Large intestine (tissue), 3 donors: ENCODE measurements at regions not wholly inside any gene's neighbourhood (a gene's known extent, or its start where the extent isn't known, plus 50 kb on each side); places are given as distances from the start of the nearest gene placed in this dataset.

Source experiments
- DNase-seq, 2 donors: peaks; one replicate each; pipeline versions ENCODE4 v3.0.0 to v3.0.0-alpha.2; 2013
- H3K27ac ChIP-seq: one replicate; pipeline ENCODE4 v1.5.1; 2013; ENCODE audit warnings: low read length
- H3K27me3 ChIP-seq: 2 replicates; pipeline ENCODE4 v1.6.1; 2013; ENCODE audit warnings: low read length; ENCODE audit not compliant: control insufficient read depth, insufficient read depth
- H3K36me3 ChIP-seq: 2 replicates; pipeline ENCODE4 v1.6.1; 2013; ENCODE audit warnings: low read length; ENCODE audit not compliant: control insufficient read depth, insufficient read depth
- H3K4me1 ChIP-seq: one replicate; pipeline ENCODE4 v1.6.1; 2013; ENCODE audit warnings: low read length; ENCODE audit not compliant: control insufficient read depth, insufficient read depth
- H3K4me3 ChIP-seq: one replicate; pipeline ENCODE4 v1.5.1; 2013; ENCODE audit warnings: low read length
- H3K9me3 ChIP-seq: one replicate; pipeline ENCODE4 v1.6.1; 2013; ENCODE audit warnings: mild to moderate bottlenecking, low read depth, low read length, moderate library complexity; ENCODE audit not compliant: control insufficient read depth
- WGBS: methylation state at CpG from one replicate; pipeline ENCODE4 v1.1.5; 2013; ENCODE audit warnings: low lambda C conversion rate; ENCODE audit not compliant: insufficient coverage; 5-methylcytosine and 5-hydroxymethylcytosine counted together

- Histone ChIP-seq H3K9me3 (no peaks in the 10 kb centered on the region), H3K27ac (no peak overlapping the region), H3K27me3 (no peaks in the 10 kb centered on the region), H3K4me1 (no peaks in the 10 kb centered on the region), H3K4me3 (no peak overlapping the region), H3K36me3 (no peaks in the 10 kb centered on the region)
- no CpG with 5 or more reads among the region's 6 CpGs for WGBS
- no peak for DNase-seq
These were observed 442.1 kb upstream of the DCC start for GRCh38 chr18:51897884-51898283.

- H3K4me1 ChIP-seq = no peaks in the 10 kb centered on the region
- no peaks in the 10 kb centered on the region for H3K27me3 ChIP-seq
- peak in 1 of 2 donors; percentile 18 for DNase-seq
- 83% methylated on average over 2 of the region's 7 CpGs for WGBS
- no peak overlapping the region for H3K4me3 ChIP-seq
- H3K9me3 ChIP-seq = no peaks in the 10 kb centered on the region
- H3K27ac ChIP-seq = no peak overlapping the region
- H3K36me3 ChIP-seq = no peaks in the 10 kb centered on the region
These were observed 432.1 kb upstream of the DCC start for GRCh38 chr18:51907687-51908597.

- no peaks in the 10 kb centered on the region for H3K9me3 ChIP-seq
- DNase-seq = no peak
- H3K27ac ChIP-seq = no peak overlapping the region
- H3K4me1 ChIP-seq = no peaks in the 10 kb centered on the region
- no peaks in the 10 kb centered on the region for H3K27me3 ChIP-seq
- no peak overlapping the region for H3K4me3 ChIP-seq
- H3K36me3 ChIP-seq = no peaks in the 10 kb centered on the region
These were observed 431.4 kb upstream of the DCC start for GRCh38 chr18:51908598-51908944.

GRCh38 chr18:51911584-51911983, 428.4 kb upstream of the DCC start:
- Histone ChIP-seq H3K9me3 (no peaks in the 10 kb centered on the region), H3K27ac (no peak overlapping the region), H3K4me3 (no peak overlapping the region), H3K36me3 (no peaks in the 10 kb centered on the region), H3K4me1 (no peaks in the 10 kb centered on the region), H3K27me3 (no peaks in the 10 kb centered on the region)
- no CpG with 5 or more reads among the region's 3 CpGs for WGBS
- DNase-seq = no peak

GRCh38 chr18:51912381-51912780, 427.6 kb upstream of the DCC start:
- no peak overlapping the region for H3K27ac ChIP-seq
- no peaks in the 10 kb centered on the region for H3K4me1 ChIP-seq
- H3K9me3 ChIP-seq = no peaks in the 10 kb centered on the region
- H3K4me3 ChIP-seq = no peak overlapping the region
- H3K36me3 ChIP-seq = no peaks in the 10 kb centered on the region
- H3K27me3 ChIP-seq = no peaks in the 10 kb centered on the region
- DNase-seq = no peak

- DNase-seq = no peak
- Histone ChIP-seq H3K9me3 (no peaks in the 10 kb centered on the region), H3K4me1 (no peaks in the 10 kb centered on the region), H3K27ac (no peak overlapping the region), H3K4me3 (no peak overlapping the region), H3K27me3 (no peaks in the 10 kb centered on the region), H3K36me3 (no peaks in the 10 kb centered on the region)
- no CpG with 5 or more reads among the region's 7 CpGs for WGBS
These were observed 424.8 kb upstream of the DCC start for GRCh38 chr18:51915176-51915575.

- H3K9me3 ChIP-seq = no peaks in the 10 kb centered on the region
- no CpG with 5 or more reads among the region's 3 CpGs for WGBS
- H3K27me3 ChIP-seq = no peaks in the 10 kb centered on the region
- no peak overlapping the region for H3K4me3 ChIP-seq
- no peak overlapping the region for H3K27ac ChIP-seq
- no peaks in the 10 kb centered on the region for H3K4me1 ChIP-seq
- no peaks in the 10 kb centered on the region for H3K36me3 ChIP-seq
- DNase-seq = no peak
These were observed 418.1 kb upstream of the DCC start for GRCh38 chr18:51921862-51922261.

- peaks cover 6% of the 10 kb centered on the region for H3K9me3 ChIP-seq
- WGBS = no CpG with 5 or more reads among the region's 1 CpG
These were observed 406.1 kb upstream of the DCC start for GRCh38 chr18:51933903-51934302.

GRCh38 chr18:51936115-51936514, 403.9 kb upstream of the DCC start:
- H3K27ac ChIP-seq = no peak overlapping the region

More at GRCh38 chr18:51933903-51934302, 406.1 kb upstream of the DCC start:
- Histone ChIP-seq H3K36me3 (no peaks in the 10 kb centered on the region), H3K27me3 (no peaks in the 10 kb centered on the region), H3K4me1 (no peaks in the 10 kb centered on the region), H3K4me3 (no peak overlapping the region), H3K27ac (no peak overlapping the region)
- no peak for DNase-seq

GRCh38 chr18:51941999-51942398, 398.0 kb upstream of the DCC start:
- DNase-seq = no peak
- Histone ChIP-seq H3K9me3 (no peaks in the 10 kb centered on the region), H3K36me3 (no peaks in the 10 kb centered on the region), H3K4me1 (no peaks in the 10 kb centered on the region), H3K4me3 (no peak overlapping the region), H3K27ac (no peak overlapping the region), H3K27me3 (no peaks in the 10 kb centered on the region)
- WGBS = 100% methylated on average over 1 of the region's 2 CpGs

More at GRCh38 chr18:51936115-51936514, 403.9 kb upstream of the DCC start:
- H3K36me3 ChIP-seq = no peaks in the 10 kb centered on the region
- H3K9me3 ChIP-seq = no peaks in the 10 kb centered on the region
- no CpG with 5 or more reads among the region's 2 CpGs for WGBS
- H3K27me3 ChIP-seq = no peaks in the 10 kb centered on the region
- H3K4me1 ChIP-seq = no peaks in the 10 kb centered on the region
- H3K4me3 ChIP-seq = no peak overlapping the region
- DNase-seq = no peak

- Histone ChIP-seq H3K9me3 (no peaks in the 10 kb centered on the region), H3K4me3 (no peak overlapping the region), H3K36me3 (no peaks in the 10 kb centered on the region), H3K27ac (no peak overlapping the region), H3K27me3 (no peaks in the 10 kb centered on the region), H3K4me1 (no peaks in the 10 kb centered on the region)
- DNase-seq = no peak
- WGBS = no CpG with 5 or more reads among the region's 1 CpG
These were observed 396.7 kb upstream of the DCC start for GRCh38 chr18:51943281-51943680.
